Dedifferentiated amniotic fluid mesenchymal stem cell (primary cell): ENCODE measurements at regions not wholly inside any gene's neighbourhood (a gene's known extent, or its start where the extent isn't known, plus 50 kb on each side); places are given as distances from the start of the nearest gene placed in this dataset.
"Not testable (repeated sequence)": the region's sequence is repeated elsewhere in the genome, so short reads cannot be mapped to it uniquely, and the experiment has no call there.

Source experiments
- DNase-seq: peaks from one replicate; pipeline ENCODE4 v3.0.0-alpha.2; 2016; ENCODE audit errors: extremely low spot score

- no peak for DNase-seq
These were observed 241.5 kb downstream of the SATB2 start for GRCh38 chr2:199216253-199216652.

DNA sequence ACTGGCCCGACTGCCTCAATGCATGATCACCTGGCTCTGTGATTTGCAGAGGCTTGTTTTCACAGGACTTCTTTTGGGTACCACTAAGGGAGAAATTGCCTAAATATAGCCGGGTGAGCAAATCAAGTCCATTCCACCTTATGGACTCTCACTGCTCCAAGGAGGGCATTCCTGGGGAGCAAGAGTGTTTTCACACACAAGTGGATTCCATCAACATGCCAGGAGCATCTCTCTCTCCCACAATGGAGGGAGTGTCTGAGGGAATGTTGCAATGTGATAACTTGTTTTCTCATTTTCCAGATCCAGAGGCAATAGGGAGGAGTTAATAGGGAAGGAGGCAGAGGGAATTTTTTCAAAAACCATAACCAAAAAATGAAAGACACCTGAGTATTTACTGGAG is 250.7 kb downstream of the SATB2 start:
- DNase-seq, result no peak

DNA sequence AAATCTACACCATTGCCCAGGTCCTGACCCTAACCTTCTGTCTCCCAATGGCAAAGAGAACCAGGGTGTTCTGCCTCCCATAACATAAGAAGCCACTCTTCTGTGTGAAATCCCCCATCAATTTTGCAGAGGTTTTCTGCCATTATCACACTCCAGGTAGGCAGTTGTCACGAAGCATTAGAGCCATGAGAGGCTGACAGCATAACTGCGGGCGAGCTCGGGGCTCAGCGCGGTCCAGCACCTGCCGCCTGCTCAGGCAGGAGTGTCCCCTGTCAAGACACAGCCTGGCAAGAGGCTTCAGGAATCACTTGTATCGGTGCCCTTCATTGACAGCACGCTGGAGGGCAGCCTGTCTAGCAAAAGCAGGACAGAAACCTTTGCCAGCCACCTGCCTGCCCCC is 251.2 kb downstream of the SATB2 start:
- DNase-seq, result no peak

DNA sequence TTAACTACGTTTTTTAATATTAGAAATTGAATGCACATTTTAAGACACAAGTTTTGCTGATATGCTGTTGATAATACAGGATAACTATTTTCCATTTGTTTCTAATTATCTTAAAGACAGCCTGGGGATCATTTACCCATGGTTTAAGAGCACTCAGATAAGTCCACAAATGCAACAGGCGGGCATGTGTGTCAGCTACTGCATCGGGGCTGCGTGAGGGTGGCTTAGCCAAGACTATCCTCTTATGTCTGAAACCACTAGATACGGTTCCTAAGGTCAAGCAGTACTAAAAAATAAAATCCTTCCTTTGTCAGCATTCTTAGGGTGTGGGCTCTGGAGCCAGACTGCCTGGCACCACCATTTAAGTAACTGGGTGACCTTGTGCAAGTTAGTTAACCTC is 254.8 kb downstream of the SATB2 start:
- no peak for DNase-seq

DNA sequence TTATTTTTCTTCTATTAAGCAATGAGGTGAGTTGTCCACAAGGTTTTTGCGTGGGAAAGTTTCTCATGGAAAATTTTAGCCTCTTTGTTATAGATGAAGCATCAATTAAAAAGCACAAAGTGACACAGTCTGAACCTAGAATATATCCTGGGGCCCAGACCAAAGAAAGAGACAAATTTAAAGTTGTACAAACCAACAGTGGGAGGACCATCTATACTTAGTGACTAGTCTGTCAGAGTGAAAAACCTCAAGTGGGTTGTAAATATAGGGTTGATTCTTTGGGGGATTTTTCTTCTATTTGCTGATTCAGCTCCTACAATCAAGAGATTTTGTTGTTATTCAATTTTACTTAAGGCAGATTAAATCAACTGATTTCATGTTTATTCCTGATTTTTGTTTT is 256.2 kb downstream of the SATB2 start:
- no peak for DNase-seq

- DNase-seq, result no peak
These were observed 257.9 kb downstream of the SATB2 start for GRCh38 chr2:199199797-199200196.

DNA sequence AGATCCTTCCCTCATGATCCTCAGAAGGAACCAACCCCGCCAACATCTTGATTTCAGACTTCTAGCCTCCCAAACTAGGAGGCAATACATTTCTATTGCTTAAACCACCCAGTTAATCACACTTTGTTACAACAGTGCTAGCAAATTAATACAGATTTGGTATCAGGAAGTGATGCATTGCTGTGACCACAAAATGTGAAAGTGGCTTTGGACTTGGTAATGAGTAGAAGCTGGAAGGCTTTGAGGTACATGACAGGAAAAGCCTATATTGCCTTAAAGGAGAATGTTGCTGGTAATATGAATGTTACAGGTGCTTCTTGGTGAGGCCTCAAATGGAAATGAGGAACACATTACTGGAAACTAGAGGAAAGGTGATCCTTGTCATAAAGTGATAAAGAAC is 260.3 kb downstream of the SATB2 start:
- no peak for DNase-seq

DNA sequence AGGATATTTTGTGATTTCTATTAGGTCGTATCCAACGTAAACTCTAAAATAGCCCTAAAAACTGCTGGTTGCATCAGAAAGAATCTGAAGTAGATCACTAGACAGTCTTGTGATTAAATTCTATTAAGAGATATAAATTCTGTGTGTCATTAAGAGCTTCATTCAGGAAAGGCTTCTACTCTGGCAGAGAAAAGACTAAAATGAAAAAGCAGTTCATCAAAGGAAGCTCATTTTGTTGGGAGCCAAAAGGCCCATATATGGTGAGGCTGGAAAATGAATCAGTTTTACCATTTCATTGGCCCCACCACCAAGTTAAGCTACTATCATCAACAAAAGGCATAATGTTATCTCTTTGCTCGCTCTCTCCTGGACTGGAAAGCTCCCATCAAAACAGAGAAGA is 261.1 kb downstream of the SATB2 start:
- no peak for DNase-seq

DNA sequence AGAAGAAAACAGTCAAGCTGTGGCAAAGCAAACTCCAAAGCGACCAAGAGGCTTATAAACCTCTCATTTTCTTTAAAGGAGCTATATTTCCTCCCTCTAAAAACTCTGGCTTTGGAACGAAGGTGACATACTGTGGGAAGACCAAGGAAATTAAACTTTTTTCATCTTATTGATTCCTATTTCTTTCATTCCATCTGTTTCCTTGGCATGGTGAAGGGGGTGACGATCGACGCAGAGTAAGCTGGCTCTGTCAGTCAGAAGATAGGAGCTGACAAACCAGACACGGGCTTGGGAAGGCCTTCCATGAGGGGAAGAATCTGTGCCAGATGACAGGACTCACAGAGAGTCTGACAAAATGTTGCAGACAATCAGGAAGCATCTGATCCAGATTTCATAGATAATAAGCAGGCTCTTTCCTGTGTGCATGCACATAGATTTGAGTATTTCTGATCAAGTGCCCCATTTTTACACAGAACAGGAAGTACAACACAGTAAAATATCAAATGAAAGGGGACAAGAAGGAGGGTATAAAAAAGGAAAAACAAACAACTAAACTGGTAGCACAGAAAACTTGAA is 261.7 kb downstream of the SATB2 start:
- DNase-seq, result no peak

DNA sequence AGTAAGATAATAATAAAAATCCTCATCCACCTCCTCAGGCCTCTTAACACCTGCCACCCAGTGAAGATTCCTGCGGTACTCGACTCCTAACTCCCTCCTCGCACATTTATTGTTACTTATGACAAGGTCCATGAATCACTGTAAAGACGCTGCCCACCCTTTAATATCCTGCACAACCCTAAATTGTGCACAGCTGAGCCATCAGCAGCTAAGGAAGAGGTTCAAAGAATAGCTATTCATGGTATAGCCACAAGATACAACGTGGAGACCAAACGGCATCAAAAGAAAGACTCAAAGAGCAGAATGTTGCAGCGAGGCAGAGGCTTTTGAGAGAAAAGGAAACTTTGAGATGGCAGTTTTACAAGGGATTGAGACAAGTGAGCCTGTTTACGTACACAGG is 266.3 kb downstream of the SATB2 start:
- no peak for DNase-seq

- DNase-seq, result no peak
These were observed 268.5 kb downstream of the SATB2 start for GRCh38 chr2:199189229-199189628.

DNA sequence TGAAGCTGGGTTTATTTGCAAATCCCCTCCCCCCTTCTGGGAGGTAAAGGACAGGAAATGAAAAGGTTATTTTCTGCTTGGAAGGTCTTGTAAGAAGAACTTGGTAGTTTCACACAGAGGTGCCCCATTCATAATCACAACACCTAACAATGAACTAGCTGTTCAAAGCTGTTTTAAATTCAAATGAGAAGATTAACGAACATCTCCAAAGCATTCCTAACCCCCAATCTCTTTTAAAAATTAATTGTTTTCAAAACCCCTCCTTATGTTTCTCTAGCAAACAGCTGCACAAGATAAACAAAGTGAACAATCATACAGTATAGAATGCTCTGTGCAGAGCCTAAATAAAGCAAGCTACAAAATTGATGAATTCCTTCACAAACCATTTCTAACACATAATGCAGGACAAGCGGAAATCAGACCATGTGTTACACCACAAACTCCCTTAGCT is 271.4 kb downstream of the SATB2 start:
- no peak for DNase-seq

DNA sequence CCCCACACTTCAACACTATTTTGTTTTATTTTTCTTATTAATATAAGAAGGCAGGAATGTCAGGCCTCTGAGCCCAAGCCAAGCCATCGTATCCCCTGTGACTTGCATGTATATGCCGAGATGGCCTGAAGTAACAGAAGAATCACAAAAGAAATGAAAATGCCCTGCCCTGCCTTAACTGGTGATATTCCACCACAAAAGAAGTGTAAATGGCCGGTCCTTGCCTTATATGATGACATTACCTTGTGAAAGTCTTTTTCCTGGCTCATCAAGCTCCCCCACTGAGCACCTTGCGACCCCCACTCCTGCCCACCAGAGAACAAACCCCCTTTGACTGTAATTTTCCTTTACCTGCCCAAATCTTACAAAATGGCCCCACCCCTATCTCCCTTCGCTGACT is 272.6 kb downstream of the SATB2 start:
- not testable (repeated sequence) for DNase-seq

DNA sequence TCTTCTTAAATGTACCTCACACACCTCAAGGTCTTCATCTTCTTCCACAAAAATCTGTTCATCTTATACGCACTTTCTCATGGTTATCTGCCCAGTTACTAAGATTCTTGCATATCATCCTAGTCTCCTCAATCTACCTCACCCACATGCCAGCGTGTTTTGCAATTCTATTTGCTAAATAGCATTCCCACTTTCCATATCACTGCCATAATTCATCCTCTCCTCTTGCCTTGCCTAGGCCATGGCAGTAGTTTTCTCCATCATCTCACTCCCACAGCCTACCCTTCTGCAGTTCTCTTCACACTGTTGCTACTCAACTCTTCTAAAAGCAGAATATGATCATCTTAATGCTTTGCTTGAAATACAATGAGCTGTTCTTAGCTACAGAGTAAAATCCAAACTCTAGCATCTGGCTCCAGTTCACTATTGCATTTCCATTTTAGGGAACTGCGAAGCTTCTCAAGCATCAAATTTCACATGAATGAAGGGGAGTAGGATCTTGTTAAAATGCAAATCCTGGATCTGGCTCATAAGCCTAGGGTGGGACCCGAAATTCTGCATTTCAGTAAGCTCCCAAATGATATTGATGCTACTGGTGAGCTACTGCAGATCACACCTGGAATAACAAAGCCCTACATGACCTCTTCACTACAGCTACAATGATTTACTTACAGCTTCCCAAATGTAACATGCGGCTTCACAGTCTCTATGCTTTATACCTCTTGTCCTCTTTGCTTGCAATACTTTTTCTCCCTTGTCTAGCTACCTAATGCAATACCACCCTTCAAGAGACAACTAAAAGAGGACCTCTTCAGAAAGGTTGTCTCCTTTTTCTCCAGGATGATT is 293.9 kb downstream of the SATB2 start:
- DNase-seq, result no peak

DNA sequence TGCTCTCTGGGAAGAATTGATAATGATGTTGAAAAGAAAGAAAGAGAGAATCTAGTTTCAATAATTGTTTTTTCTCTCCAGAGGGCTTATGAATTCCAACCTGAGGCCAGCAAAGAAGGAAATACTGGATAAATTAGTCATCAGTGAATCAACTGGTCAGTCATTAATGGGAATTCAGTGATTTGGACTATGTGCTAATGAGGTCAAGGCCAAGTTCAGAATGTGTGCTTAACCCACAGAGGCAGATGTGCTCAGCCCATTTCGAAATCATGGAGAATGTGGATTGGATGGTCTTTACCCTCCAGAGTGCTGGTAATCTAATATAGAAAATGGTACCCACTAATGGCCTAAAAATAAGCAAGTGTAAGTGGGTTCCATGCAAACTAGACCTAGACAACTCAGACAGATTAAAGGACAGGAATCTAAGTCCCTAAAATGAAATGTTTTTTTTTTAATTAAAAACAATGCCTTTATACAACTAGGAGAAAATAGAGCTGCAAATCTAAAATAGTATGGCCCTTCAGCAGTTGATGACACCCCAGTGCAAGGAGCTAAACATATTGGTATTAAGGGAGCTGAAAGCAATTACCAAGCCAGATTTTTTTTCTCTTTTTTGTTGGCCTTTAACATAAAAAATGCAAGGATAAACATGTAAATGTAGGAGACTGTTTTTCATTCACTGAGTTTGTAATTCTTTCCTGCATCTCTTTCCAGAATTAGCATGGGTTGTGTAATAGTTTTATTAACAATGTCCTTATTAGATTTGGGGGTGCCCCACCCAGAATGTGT is 296.9 kb downstream of the SATB2 start:
- no peak for DNase-seq

DNA sequence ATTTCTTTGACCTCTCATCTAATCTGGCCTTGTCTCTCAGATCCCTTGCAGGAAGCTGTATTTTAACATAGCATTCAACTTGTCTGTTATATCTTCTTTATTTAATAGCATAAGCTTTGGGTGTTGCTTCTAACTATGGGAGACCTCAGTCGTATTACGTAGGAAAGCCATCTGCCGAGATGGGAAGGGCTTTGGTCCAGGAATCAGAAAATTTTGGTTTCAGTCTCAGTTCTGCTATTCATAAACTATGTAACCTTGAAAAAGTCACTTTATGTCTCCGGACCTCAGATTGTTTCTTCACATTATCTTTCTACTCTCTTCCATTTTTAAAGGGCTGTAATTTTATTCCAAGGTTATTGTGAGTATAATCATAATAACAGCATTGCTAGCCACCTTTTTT is 297.7 kb downstream of the SATB2 start:
- DNase-seq, result no peak

- no peak for DNase-seq
These were observed 309.5 kb downstream of the SATB2 start for GRCh38 chr2:199148076-199148845.

DNA sequence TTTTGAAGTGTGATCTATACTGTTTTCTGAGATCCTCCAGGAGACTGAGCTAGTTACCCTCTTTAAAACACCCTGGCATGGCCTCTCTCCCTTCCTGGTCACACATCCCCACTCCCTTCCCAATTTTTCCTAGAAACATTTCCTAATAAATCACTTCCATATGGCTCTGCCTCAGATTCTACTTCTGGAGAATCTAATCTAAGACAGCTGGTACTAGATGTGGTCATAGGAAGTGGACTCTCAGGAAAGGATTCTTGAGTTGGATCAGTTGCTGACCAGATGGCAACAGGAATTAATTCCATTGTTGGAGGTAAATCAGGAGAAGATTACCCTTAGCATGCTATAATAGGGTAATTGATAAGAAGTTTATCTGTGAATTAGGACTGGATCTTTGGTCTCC is 310.5 kb downstream of the SATB2 start:
- no peak for DNase-seq

DNA sequence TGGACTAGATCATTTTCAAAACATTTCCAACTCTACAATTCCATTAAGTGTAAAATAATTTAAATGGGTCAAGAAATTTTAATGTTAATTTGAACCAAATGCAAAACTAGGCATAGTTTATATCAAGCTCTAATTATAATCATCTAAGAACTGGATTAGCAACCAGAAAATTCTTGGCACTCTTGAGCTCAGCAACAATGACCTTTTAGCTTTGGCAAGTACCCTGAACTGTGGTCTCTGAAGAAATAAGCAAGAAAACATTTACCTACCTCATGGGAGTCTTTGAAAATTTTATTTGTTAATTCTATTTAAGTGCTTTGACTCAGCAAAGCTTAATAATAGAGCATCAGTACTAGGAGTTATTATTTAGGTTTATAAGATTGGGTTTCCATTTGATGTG is 313.2 kb downstream of the SATB2 start:
- DNase-seq, result no peak

DNA sequence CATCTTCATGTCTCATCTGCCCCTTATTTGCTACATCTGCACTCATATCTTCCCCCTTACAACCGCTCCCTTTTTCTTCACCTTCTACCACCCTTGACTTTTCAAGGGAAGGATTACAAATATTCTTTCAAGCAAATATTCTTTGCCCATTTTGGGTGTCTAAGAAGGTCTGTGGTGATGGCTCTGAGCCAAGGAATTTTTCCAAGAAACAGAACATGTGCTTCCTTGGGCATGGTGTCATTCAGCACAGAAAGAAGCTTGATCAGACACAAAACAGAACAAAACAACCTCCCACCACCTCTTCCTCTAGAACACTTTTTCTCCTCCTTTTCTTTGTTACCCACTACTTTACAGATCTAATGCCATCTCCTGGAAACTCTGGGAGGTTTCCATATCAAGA is 313.7 kb downstream of the SATB2 start:
- no peak for DNase-seq

DNA sequence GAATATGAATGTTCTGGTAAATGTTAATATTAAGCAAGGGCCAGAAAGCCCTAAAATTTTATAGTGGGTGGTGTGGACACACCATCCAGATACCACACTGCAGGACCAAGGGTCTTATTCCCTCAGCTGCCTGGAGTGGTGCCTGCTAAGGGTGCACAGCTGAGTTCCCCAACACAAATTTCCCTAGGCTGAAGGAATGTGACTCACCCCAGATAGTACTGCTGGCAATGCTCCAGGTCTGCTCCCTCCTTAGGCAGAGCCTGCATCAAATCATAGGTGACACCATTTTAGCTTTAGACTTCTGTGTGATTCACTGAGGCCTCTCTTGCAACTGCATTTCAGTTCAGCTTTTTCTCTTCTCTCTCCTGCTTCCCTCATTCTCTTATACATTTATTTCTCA is 321.1 kb downstream of the SATB2 start:
- DNase-seq, result no peak

DNA sequence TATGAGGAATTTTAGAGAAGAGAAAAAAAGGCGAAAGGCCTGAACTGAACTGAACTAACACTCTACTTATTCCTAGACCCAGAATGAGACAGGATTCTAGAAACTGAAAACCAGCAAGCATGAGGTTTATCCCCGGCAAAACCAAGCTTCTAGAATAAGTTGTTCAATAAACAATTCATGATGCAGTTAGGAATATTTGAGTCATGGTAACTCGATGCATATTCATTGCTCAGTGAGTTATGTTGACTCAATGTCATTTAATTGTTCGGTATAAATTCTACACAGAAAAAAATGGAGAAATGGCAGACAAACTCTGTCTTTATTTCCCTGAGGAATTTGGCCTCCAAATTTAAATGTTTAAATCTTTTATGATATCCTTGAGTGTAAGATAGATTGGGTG is 321.5 kb downstream of the SATB2 start:
- DNase-seq, result peak; percentile 34
